HG02970 (cell line): ENCODE measurements at regions not wholly inside any gene's neighbourhood (a gene's known extent, or its start where the extent isn't known, plus 50 kb on each side); places are given as distances from the start of the nearest gene placed in this dataset.
"Not testable (repeated sequence)": the region's sequence is repeated elsewhere in the genome, so short reads cannot be mapped to it uniquely, and the experiment has no call there.

Experiments used
- ATAC-seq: cut with Tn5 transposase; IDR thresholded peaks from one replicate; pipeline ENCODE4 v1.9.1; 2021; ENCODE audit warnings: mild to moderate bottlenecking, moderate library complexity, moderate number of reproducible peaks; ENCODE audit not compliant: unreplicated experiment, low FRiP score

- ATAC-seq = no peak
These were observed 72.2 kb downstream of the CRLF2 start for GRCh38 chrX:1140236-1140681.

- no peak for ATAC-seq
These were observed 73.3 kb downstream of the CRLF2 start for GRCh38 chrX:1139185-1139500.

- no peak for ATAC-seq
These were observed 73.8 kb downstream of the CRLF2 start for GRCh38 chrX:1138476-1139184.

- no peak for ATAC-seq
These were observed 74.9 kb downstream of the CRLF2 start for GRCh38 chrX:1137531-1137930.

GRCh38 chrX:1136582-1136981, 75.9 kb downstream of the CRLF2 start:
- ATAC-seq = not testable (repeated sequence)

- ATAC-seq = no peak
These were observed 77.5 kb downstream of the CRLF2 start for GRCh38 chrX:1134976-1135375.

- no peak for ATAC-seq
These were observed 78.3 kb downstream of the CRLF2 start for GRCh38 chrX:1134156-1134555.

- no peak for ATAC-seq
These were observed 85.7 kb downstream of the CRLF2 start for GRCh38 chrX:1126738-1127137.

GRCh38 chrX:1124531-1124930, 87.9 kb downstream of the CRLF2 start:
- ATAC-seq = no peak

GRCh38 chrX:1122851-1123250, 89.6 kb downstream of the CRLF2 start:
- ATAC-seq = not testable (repeated sequence)

- no peak for ATAC-seq
These were observed 93.2 kb downstream of the CRLF2 start for GRCh38 chrX:1119275-1119674.

GRCh38 chrX:1118572-1119199, 93.8 kb downstream of the CRLF2 start:
- ATAC-seq = no peak

- not testable (repeated sequence) for ATAC-seq
These were observed 97.0 kb downstream of the CRLF2 start for GRCh38 chrX:1115411-1115810.

GRCh38 chrX:1112321-1112720, 100.1 kb downstream of the CRLF2 start:
- ATAC-seq = no peak

GRCh38 chrX:1111601-1112300, 100.7 kb downstream of the CRLF2 start:
- ATAC-seq = no peak

- no peak for ATAC-seq
These were observed 102.8 kb downstream of the CRLF2 start for GRCh38 chrX:1109580-1110119.

- ATAC-seq = no peak
These were observed 103.7 kb downstream of the CRLF2 start for GRCh38 chrX:1108501-1109445.

- no peak for ATAC-seq
These were observed 105.8 kb downstream of the CRLF2 start for GRCh38 chrX:1106478-1107210.

- no peak for ATAC-seq
These were observed 106.6 kb downstream of the CRLF2 start for GRCh38 chrX:1105671-1106419.
